Activated T-helper 1 cell treated with anti-CD3 and anti-CD28 coated beads, Interleukin-2, amount 50 U/mL, for 16 hours (primary cell): ENCODE measurements at regions not wholly inside any gene's neighbourhood (a gene's known extent, or its start where the extent isn't known, plus 50 kb on each side); places are given as distances from the start of the nearest gene placed in this dataset.

Experiments used
- DNase-seq, 2 donors: peaks; one replicate each; pipeline ENCODE4 v3.0.0-alpha.2; 2020; ENCODE audit warnings: low read depth in 1 of 2, low spot score in 1 of 2

DNA sequence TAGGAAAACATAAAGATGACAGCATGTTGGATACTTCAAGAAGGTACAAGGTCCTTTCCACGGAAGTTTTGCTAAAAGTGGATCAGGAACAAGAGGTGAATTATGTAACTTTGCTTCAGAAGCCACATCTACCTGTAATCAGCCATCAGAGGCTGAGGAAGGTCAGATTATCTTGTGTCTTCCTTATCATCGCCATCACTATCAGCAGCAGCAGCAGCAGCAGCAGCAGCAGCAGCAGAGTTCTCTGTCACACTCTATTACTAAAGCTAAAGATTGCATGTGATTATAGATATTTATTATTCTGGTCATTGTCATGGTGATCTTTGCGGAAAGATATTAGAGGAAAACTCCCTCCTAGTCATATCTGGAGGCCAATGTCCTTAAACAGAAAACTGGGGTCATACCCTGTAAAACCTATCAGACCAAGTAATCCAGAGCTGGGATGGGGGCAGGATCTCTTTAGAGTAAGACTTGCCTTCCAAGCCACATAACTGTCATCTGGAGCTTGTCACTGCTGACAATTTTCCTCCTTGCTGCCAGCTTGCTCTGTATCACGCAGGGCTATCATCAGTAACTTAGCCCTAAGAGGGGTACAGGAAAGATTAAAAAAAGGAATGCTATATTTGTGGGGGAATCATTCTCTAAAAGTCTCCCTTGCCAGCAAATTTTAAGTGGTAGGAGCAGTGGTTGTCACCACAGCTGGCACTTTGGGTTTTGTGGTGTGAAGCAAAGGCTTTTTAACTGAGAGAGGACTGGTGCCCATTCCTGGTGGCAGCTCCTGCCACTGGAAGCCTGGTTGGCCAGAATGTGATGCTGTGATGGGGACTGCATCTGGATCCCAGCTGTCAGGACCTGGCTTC is 130.9 kb upstream of the RASGRP1 start:
- DNase-seq = no peak

DNA sequence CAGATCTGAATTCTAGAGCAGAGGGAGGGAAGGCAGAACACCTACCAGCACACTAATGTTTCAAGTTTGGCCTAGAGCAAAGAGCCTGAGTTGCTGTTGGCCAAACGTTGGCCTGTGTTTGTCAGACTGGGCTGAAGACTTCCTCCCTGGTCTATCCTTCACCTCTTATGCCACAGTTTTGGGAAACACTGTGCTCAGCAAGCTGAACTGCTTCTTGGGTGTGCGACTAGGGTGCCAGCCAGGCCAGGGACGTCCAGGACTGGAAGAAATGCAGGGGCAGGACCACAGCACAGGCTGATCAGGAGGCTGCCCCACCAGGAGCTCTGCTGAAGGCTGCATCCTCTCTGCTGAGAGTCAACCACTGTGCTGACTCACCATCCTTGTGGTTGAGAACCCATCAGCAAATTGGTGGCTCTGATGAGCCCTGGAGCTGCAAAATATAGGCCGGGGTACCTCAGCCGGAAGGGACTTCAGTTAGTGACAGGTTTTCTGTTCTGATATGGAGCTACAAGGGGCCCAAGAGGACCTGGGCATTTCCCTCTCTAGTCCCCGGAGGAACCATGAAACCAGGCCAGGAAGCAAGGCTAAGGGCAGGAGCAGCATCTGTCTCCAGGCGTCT is 131.6 kb upstream of the RASGRP1 start:
- DNase-seq = peak; percentile 32 to 46

DNA sequence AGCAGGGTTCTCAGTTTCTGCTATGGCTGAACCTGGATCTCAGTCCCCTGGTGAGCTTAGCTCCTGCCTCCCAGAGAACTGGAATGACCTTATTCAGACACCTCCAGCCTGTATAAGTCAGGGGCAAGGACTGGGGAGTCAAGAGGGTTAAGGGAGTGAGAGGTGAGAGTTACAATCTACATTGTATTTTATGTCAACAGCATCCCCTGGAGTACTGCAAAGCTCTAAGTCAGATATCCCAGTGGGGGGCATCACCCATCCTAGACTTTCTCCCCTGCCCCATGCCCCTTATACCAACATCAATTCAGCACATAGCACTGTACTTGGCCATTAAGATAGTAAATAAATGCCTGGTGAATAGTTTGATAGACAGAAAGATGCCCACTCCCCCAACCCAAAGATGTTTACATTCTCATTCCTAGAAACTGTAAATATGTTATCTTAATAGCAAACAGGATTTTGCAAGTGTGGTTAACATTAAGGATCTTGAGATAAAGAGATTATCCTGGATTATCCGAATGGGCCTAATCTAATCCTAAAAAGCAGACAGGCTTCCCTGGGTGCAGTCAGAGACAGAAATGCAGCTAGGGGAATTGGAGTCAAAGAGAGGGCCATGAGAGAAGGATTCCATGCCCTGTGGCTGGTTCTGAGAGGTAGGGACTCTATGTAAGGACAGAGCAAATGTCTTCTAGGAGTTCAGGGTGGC is 132.3 kb upstream of the RASGRP1 start:
- DNase-seq = no peak

DNA sequence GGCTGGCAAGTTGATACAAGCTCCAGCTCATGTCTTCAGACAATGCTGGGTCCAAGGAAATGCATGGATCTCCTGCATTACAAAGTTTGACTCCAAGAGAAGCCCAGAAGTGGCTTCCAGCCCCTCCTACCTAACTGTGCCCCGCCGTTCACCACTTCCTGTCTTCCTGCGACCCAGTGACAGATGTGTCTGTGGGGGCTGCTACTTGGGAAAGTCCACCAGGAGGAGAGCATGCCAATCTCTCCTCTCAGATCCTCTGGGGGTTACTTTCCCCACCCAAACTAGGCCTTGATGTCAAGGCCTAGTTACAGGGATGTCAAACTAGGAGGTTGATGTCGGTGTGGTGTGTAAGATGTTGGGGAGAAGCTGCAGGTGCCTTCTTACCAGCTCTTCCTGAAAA is 133.6 kb upstream of the RASGRP1 start:
- no peak for DNase-seq

DNA sequence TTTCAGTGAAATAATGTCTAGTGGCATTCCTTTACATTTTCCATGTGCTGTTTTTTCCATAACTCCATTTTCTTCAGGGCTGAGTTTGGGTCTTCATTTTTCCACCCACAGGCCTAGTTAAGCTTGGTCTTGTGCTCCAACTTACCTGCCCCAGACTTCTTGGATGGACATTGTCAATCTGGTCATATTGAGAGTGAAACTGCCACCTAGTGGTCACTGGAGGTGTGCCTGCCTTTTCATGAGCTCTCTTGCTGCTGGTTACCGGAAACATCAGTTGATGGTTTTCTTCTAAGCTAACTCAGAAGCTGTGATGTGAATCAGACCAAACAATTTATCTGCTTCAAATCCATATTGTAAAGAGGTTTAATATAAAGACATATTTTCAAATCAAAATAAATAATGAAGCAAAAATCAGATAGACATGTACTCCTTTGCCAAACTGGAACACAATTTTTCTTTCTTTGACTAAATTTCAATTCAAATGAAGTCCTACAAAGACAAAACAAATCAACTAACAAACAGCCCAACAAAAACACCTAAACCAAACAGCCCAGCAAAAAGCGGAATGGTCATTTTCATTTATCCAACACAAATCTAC is 135.1 kb upstream of the RASGRP1 start:
- peak; percentile 32 to 34 for DNase-seq

DNA sequence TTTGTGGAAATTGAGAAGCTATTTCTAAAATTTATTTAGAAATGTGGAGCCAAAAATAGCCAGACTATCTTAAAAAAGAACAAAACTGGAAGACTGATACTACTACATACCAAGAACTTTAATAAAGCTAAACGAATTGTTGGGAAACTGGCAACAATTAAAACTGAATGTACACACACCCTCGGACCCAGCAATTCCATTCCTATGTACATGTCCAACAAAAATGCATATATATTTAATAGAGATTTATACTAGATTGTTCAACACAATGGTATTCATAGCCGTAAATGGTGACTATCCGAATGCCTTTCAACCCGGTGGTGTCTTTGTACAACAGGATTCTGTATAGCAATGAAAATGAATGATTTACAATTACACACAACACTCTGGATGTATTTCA is 136.5 kb upstream of the RASGRP1 start:
- DNase-seq = no peak

DNA sequence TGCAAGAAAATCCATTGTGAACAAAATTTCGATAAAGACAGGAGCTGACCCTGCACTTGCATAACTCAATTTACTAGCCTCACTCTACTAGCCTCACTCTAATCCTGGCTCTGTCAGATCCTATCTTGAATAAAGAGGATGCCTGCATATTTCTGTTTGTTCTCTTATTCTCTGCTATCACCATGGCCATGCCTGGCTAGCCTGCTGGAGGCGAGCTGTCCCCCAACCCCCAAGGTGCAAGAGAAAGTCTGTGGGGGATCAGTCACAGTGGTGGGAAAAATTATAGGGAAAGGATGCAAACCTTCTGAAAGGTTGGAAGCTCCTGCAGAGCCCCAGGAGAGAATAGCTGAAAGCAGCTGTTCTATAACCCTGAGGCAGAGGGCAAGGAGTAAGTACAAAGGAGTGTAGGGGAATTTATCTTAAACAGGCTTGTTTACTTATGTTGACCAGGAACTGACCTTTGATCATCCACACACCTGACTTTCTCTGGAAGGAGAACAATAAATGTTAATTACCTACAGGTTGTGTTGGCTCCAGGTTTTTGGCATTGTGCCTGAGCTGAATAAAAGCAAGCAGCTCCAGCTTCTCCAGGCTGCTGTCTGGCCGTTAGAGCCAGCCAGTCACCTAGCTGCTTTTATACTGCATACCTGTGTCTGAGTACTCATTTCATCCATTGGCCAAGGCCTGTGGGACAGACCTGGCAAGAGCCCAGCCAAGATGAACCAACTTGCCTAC is 137.7 kb upstream of the RASGRP1 start:
- DNase-seq = no peak

DNA sequence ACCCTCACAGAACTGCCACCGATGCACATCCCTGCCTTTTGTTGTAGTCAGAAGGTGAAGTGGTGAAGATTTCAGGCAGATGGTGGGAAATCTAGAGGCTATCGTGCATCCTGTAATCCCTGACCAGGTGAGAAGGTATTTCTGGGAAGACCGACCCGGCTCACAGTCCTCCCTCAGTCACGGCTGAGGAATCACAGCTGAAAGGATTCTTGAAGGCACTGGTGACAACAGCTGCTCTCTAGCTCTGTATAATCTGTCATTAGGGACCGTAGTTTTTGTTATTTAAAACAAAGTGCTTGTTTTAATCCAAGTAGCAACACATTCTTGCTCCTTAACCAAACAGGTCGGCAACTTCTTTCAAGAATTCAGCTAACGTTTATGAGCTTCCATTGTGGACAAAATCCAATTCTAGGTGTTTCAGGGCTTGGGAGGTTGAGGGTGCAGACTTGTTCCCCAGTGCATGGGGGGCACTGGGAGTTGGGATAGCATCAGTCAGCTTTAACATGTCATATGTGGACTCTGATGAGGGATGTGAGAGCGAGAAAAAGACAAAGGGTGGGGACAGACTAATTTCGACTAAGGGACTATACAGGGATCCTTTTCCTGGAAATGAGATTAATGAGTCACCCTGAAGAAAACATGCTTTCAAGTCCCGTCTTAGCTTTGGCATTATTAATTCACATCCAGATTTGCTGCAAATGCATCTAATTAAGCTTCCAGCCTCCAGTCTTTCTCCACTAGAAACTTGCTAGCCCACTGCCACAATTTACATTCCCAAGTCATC is 141.0 kb upstream of the RASGRP1 start:
- no peak for DNase-seq

DNA sequence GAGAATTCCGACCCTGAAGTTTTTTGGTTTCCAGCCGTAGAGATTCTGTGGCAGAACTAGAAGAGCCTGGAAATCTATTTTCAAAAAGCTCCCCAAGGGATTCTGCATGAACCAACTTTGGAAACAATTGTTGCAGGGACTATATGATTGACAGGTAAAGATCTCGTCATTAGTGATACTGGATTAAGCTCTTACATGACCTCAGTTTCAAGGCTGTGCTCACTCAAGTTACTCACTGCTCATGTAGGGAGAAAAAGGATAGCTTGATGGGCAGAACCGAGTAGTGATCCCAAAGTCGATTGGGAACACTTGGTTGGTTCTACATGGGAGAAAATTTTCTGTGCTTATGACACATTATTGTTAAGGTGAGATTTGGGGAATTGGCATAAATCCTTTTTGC is 142.3 kb upstream of the RASGRP1 start:
- DNase-seq = no peak

DNA sequence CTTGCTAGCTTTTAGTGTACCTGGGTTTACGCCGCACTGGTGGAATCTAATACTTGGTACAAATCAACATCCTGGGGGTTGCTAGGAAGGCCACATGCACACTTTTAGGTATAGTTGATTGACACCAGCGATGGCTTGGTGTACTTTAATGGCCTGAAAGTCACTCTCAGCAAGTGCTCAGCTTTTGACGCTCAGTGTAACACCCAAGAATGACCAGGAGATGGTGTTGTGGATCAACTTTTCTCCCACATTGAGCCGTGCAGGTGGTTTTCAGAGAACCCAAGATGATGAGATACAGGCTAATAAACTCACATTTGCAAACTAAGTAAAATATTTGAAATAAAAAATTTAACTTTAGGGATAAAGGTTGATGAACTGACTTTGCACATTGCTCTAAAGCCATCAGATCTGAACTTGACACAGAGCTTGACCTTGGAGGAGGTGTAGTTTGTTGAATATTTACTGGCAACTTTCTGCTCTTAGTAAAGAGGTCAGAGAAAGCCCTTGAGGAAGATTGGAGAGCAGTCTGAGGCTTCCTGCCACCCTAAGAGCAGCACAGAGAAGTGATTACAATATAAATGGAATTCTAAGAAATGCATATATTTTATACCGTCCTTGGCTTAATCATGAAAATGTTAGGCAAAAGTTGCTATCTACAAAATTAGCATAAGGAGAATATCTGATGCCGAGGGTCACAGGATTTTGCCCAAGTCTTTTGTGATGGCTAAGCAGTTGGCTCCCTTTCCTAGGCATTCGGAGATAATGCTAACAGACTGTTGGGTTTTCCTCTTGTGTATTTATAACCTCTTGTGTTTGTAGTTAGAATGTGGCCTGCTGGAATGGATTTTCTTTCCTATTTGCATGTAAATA is 143.4 kb upstream of the RASGRP1 start:
- DNase-seq = no peak

DNA sequence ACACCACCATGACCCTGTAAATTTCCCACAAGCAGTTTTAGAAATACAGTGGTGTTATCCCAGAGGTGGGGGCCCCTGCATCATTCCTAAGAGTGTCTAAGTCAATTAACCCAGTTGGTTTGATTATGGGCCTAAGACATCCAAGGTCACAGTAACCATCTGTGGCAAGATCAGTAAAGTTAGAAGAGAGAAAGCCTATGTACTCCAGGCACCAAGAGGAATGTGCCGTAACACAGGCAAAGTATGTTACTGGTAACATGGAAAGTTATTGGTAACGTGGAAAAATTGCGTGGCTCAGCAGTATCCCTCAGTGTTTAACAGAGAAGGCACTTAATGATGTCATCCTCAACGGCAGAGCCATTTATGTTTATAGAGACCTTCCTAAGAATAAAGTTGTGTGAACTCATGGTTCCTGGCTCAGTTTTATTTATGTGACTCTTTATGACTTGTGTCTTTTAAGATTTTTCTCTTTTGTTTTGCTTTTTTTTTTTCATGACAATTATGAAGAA is 144.1 kb upstream of the RASGRP1 start:
- no peak for DNase-seq

DNA sequence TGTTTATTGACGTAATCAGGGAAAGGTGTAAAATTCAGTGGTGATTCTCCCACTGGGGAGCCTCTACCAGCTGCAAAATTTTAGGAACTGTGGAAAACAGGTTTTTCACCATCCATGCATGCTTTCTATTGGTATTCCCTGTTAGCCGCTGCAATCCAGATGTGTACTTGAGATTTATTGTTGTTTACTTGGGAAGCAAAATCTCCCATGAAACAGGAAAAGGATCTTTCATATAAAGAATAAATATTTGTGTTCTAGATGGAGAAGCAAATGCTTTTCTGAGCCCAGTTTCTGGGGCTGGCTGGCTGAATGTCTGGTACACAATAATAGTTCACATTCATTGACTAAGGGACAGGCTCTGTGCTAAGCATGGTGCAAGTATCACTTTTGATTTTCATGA is 144.6 kb upstream of the RASGRP1 start:
- DNase-seq = no peak

DNA sequence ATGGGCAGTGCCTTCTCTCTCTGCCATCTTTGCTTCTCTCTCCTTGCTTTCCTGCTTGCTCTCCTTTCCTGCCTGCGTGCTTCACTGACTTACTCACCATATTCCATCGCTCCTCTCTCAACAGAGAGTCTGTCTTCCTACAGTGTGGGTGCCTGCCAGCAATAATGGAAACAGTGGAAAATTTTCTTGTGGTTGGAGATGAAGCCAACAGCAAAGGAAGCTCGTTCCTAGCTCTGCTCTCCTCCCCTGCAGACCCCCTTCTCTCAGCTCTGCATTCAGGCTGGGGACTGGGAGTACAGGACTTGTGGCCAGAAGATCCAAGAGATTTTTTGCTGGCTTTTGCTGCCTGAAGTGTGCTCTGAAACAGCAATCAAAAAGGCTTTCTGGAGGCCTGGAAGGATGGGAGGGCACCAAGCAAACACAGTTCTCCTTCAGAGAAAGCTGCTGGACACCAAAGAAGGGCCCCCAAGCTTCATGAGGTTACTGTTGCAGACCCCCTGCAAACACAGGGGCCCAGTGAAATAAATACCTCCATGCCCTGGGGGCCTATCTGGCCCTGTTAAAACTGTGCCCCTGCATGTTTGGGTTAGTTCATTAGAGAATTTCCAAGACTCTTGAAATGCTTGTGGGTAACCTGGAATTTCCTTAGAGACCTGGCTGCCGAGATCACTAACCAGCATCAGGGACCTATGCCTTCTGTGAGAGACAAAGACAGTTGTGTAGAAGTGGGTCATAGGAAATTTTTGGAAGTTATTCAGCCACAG is 149.9 kb upstream of the RASGRP1 start:
- DNase-seq = no peak

DNA sequence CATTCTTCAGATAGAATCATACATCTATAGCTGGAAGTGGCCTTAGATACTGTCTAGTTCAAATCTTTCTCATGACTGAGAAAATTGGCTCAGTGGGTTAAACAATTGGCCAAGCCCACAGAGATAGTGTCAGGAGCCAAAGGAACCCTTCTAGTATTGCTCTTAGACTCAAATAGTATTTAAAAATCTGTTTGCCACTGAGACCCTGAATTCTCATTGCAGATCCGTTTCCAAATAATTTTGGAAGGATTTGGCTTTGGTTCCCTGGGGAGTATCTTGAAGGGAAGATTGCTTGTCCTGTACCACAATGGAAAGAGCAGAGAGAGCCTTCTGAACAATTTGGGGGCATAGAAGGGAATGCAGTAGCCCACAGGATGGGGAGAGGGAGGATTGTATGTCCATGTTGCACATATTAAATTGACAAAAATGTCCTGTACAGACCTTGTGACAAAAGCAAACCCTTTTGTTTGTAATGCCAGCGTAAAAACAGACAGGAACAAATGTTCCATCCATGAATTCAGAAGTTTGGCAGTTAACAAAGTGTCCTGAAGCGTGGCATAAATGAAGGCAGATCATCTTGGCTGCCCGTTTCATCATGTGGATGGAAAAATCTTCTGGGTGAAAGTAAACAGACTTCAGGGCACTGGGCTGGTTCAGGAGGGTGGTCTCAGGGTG is 156.4 kb upstream of the RASGRP1 start:
- no peak for DNase-seq

DNA sequence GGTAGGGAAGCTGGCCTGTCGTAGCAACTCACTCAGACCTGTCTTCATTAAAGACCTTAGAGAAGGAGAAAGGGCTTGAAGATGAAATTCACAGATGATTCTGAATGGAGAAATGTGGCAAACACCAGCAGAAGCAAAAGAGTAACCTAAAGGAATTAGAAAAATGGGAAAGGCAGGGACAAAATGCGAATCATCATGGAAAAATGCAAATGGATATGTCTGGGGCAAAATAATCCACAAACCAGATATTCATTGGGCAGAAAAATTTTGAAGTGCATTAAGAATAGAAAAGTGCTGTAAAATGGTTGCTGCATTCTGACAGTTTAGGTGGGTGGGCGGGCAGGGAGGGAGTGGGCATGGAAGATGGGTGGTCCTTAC is 156.9 kb upstream of the RASGRP1 start:
- DNase-seq = no peak

DNA sequence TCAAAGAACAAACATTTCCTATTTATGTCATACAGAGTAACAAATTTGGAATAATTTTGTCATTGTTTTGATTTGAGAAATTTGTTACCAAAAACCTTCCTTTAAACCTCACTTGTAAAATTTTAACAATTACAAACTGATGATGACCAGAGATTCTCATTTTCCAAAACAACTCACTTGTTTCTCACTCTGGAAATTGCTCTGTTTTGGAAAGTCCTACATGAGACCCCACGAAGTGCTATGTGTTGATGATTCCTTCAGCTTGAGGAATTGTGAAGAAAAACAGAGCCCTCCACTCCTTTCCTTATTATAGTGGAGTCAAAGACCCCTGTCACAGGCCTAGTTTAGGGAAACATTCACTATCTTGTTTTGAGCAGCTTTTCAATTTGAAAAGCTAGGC is 157.6 kb upstream of the RASGRP1 start:
- no peak for DNase-seq

DNA sequence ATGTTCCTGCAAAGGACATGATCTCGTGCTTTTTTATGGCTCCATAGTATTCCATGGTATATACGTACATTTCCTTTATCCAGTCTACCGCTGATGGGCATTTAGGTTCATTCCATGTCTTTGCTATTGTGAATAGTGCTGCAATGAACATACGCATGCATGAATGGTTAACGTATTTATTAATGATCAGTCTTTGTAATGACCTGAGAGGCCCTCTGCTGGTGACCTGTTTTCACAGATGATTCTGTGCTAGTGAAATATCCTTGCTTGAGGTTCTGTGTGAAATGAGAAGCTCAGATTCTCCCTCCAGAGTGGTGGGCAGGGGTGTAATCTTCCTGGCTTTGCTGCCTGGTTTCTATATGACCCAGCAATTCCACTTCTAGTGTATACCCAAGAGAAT is 160.2 kb upstream of the RASGRP1 start:
- no peak for DNase-seq

DNA sequence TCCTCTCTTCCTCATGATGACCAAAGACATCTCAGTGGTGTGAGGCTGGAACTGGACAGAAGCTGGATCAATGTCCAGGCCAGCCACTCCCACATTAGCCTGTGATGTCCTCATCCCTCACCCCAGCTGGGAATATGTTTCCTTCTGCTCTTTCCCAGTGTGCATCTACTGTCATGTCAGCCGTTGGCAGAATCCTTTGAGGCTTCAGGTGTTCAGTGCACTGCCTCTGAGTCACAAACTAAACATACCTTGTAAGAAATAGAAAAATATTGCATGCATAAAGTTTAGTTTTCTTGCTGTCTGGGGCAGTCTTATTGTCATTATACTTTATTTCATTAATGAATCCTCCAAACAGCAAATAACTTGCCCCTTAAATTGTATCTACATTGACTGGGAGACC is 161.6 kb upstream of the RASGRP1 start:
- no peak for DNase-seq
